Adrenal gland (tissue), 9 donors: ENCODE measurements at regions not wholly inside any gene's neighbourhood (a gene's known extent, or its start where the extent isn't known, plus 50 kb on each side); places are given as distances from the start of the nearest gene placed in this dataset.

Source experiments
- DNase-seq, 7 donors: peaks; one replicate each; pipeline ENCODE4 v3.0.0-alpha.2; 2019 to 2020
- H3K27ac ChIP-seq, 5 donors: fragments of 200-600 bp; sonication (generic) in 4 of 5; 1 replicate in 3 of 5; 2 replicates in 2 of 5; pipeline versions ENCODE4 v1.5.1 to v1.8.0; 2016 to 2020; ENCODE audit warnings: mild to moderate bottlenecking in 1 of 5
- H3K27me3 ChIP-seq: fragments of 200-600 bp; 2 replicates; pipeline ENCODE4 v1.8.0; 2021
- H3K36me3 ChIP-seq, 2 donors: fragments of 200-600 bp; replicated peaks in 1 of 2; 1 replicate in 1 of 2; 2 replicates in 1 of 2; pipeline versions ENCODE4 v1.5.1 to v1.8.0; 2018 to 2022
- H3K4me1 ChIP-seq, 2 donors: fragments of 200-600 bp; replicated peaks in 1 of 2; 1 replicate in 1 of 2; 2 replicates in 1 of 2; pipeline versions ENCODE4 v1.5.1 to v1.8.0; 2018 to 2021
- H3K4me3 ChIP-seq, 4 donors: fragments of 200-600 bp; sonication (generic) in 3 of 4; one replicate each; pipeline ENCODE4 v1.5.1; 2016 to 2018
- H3K9me3 ChIP-seq, 3 donors: fragments of 200-600 bp; sonication (generic) in 1 of 3; replicated peaks in 1 of 3; 1 replicate in 2 of 3; 2 replicates in 1 of 3; pipeline versions ENCODE4 v1.5.1 to v1.8.0; 2016 to 2021
- CTCF ChIP-seq, 6 experiments: fragments of 450-650 bp in 4 of 6; fragments of 200-600 bp in 2 of 6; sonication (generic) in 1 of 6; IDR thresholded peaks; 1 replicate in 5 of 6; 2 replicates in 1 of 6; pipeline versions ENCODE4 v1.5.1 to v1.8.0; 2016 to 2021; ENCODE audit warnings: antibody characterized with exemption in 6 of 6, mild to moderate bottlenecking in 2 of 6, moderate library complexity in 1 of 6
- POLR2A ChIP-seq, 2 donors: fragments of 450-650 bp; IDR thresholded peaks; one replicate each; pipeline ENCODE4 v1.6.1; 2017; ENCODE audit warnings: antibody characterized with exemption in 2 of 2, mild to moderate bottlenecking in 2 of 2, moderate library complexity in 1 of 2
- WGBS, 4 donors: extraction: QIAGEN DNeasy Blood & Tissue Kit in 2 of 4; methylation state at CpG; one replicate each; pipeline versions ENCODE4 v1.1.5 to v1.1.7; 2013 to 2017; 5-methylcytosine and 5-hydroxymethylcytosine counted together
- intact Hi-C, 2 donors: fragments of 100-400 bp; cut with DNase I; formaldehyde crosslinking; loops; one replicate each; pipeline versions ENCODE4 v1.14.1 to v1.15.0; 2022 to 2023
- donor health status: healthy with polysubstance abuse.
- donor health status: Bipolar disorder and iron deficiency.
- donor health status: DM: yes; HTN: yes; CAD: no.
- donor health status: DM: no; HTN: no; CAD: no.
- donor health status: DM: no; HTN: no; CAD: no.

- no peak overlapping the region for H3K27ac ChIP-seq
- no peaks in the 10 kb centered on the region for H3K4me1 ChIP-seq
- no peaks in the 10 kb centered on the region for H3K27me3 ChIP-seq
- H3K9me3 ChIP-seq = no peaks in the 10 kb centered on the region
- 80 to 93% (median 84%) methylated on average over 3 of the region's 3 CpGs for WGBS, 4 donors
- no peak for TF ChIP-seq CTCF (IDR thresholded peaks at IDR 0.05)
- H3K36me3 ChIP-seq = no peaks in the 10 kb centered on the region
- no peak for DNase-seq
- intact Hi-C loops = no loop called here
- no peak overlapping the region for H3K4me3 ChIP-seq
Measured at GRCh38 chr1:218755128-218755527, 410.0 kb downstream of the TGFB2 start.

- no peaks in the 10 kb centered on the region for H3K4me1 ChIP-seq
- H3K36me3 ChIP-seq = no peaks in the 10 kb centered on the region
- H3K27me3 ChIP-seq = no peaks in the 10 kb centered on the region
- H3K9me3 ChIP-seq = no peaks in the 10 kb centered on the region
- DNase-seq = no peak
- 86 to 93% (median 92%) methylated on average over 3 of the region's 3 CpGs for WGBS, 4 donors
- TF ChIP-seq POLR2A (IDR thresholded peaks at IDR 0.05) (no peak), CTCF (IDR thresholded peaks at IDR 0.05) (no peak)
- intact Hi-C loops = no loop called here
- H3K4me3 ChIP-seq = no peak overlapping the region
- H3K27ac ChIP-seq = no peak overlapping the region
Measured at GRCh38 chr1:218759795-218760194, 413.9 kb upstream of the LYPLAL1 start.

GRCh38 chr1:218760601-218761570 is 412.8 kb upstream of the LYPLAL1 start:
- Histone ChIP-seq H3K4me1 (no peaks in the 10 kb centered on the region), H3K27ac (no peak overlapping the region), H3K9me3 (no peaks in the 10 kb centered on the region), H3K27me3 (no peaks in the 10 kb centered on the region), H3K4me3 (no peak overlapping the region), H3K36me3 (no peaks in the 10 kb centered on the region)
- no peak for DNase-seq
- intact Hi-C loops = no loop called here
- TF ChIP-seq POLR2A (IDR thresholded peaks at IDR 0.05) = no peak
- TF ChIP-seq CTCF (IDR thresholded peaks at IDR 0.05) = no peak
- 65 to 77% (median 70%) methylated on average over 3 of the region's 3 CpGs for WGBS, 4 donors

GRCh38 chr1:218763538-218763937 is 410.1 kb upstream of the LYPLAL1 start:
- Histone ChIP-seq H3K4me1 (no peaks in the 10 kb centered on the region), H3K27me3 (no peaks in the 10 kb centered on the region), H3K36me3 (no peaks in the 10 kb centered on the region), H3K4me3 (no peak overlapping the region), H3K9me3 (no peaks in the 10 kb centered on the region), H3K27ac (no peak overlapping the region)
- intact Hi-C loops = no loop called here
- no peak for DNase-seq
- 87 to 94% (median 91%) methylated on average over 2 of the region's 2 CpGs for WGBS, 4 donors
- TF ChIP-seq POLR2A (IDR thresholded peaks at IDR 0.05) (no peak), CTCF (IDR thresholded peaks at IDR 0.05) (no peak)
